GM21367 (cell line): ENCODE measurements at regions not wholly inside any gene's neighbourhood (a gene's known extent, or its start where the extent isn't known, plus 50 kb on each side); places are given as distances from the start of the nearest gene placed in this dataset.
"Not testable (repeated sequence)": the region's sequence is repeated elsewhere in the genome, so short reads cannot be mapped to it uniquely, and the experiment has no call there.

Experiments used
- ATAC-seq: cut with Tn5 transposase; IDR thresholded peaks from one replicate; pipeline ENCODE4 v1.9.1; 2021; ENCODE audit not compliant: unreplicated experiment

GRCh38 chr7:9680713-9681112, 1247.3 kb downstream of the NXPH1 start:
- ATAC-seq, result no peak

GRCh38 chr7:9681284-9681683, 1247.9 kb downstream of the NXPH1 start:
- no peak for ATAC-seq

- no peak for ATAC-seq
These were observed 1257.9 kb downstream of the NXPH1 start for GRCh38 chr7:9691286-9691685.

- ATAC-seq, result no peak
These were observed 1265.0 kb downstream of the NXPH1 start for GRCh38 chr7:9698375-9698774.

GRCh38 chr7:9709216-9709615, 1264.5 kb upstream of the PHF14 start:
- no peak for ATAC-seq

GRCh38 chr7:9711259-9711918, 1262.3 kb upstream of the PHF14 start:
- ATAC-seq, result no peak

- ATAC-seq, result no peak
These were observed 1255.5 kb upstream of the PHF14 start for GRCh38 chr7:9718071-9718661.

GRCh38 chr7:9719303-9719702, 1254.4 kb upstream of the PHF14 start:
- no peak for ATAC-seq

GRCh38 chr7:9719721-9720120, 1254.0 kb upstream of the PHF14 start:
- ATAC-seq, result no peak

- ATAC-seq, result not testable (repeated sequence)
These were observed 1247.6 kb upstream of the PHF14 start for GRCh38 chr7:9725940-9726663.

GRCh38 chr7:9726811-9727210, 1246.9 kb upstream of the PHF14 start:
- not testable (repeated sequence) for ATAC-seq

GRCh38 chr7:9727467-9727869, 1246.2 kb upstream of the PHF14 start:
- not testable (repeated sequence) for ATAC-seq

GRCh38 chr7:9728014-9728657, 1245.5 kb upstream of the PHF14 start:
- not testable (repeated sequence) for ATAC-seq

- no peak for ATAC-seq
These were observed 1221.6 kb upstream of the PHF14 start for GRCh38 chr7:9752033-9752432.

GRCh38 chr7:9761224-9761623, 1212.4 kb upstream of the PHF14 start:
- ATAC-seq, result no peak

GRCh38 chr7:9776900-9777299, 1196.8 kb upstream of the PHF14 start:
- no peak for ATAC-seq

- ATAC-seq, result no peak
These were observed 1195.3 kb upstream of the PHF14 start for GRCh38 chr7:9778367-9778766.

- no peak for ATAC-seq
These were observed 1192.0 kb upstream of the PHF14 start for GRCh38 chr7:9781710-9782109.

- ATAC-seq, result no peak
These were observed 1191.4 kb upstream of the PHF14 start for GRCh38 chr7:9782275-9782674.

GRCh38 chr7:9785211-9785610, 1188.5 kb upstream of the PHF14 start:
- no peak for ATAC-seq

- no peak for ATAC-seq
These were observed 1177.4 kb upstream of the PHF14 start for GRCh38 chr7:9796241-9796640.
